Germinal center (tissue), 1 donor: ENCODE measurements at regions not wholly inside any gene's neighbourhood (a gene's known extent, or its start where the extent isn't known, plus 50 kb on each side); places are given as distances from the start of the nearest gene placed in this dataset.
"Not testable (repeated sequence)": the region's sequence is repeated elsewhere in the genome, so short reads cannot be mapped to it uniquely, and the experiment has no call there.

ENCODE experiments used
- DNase-seq: peaks from one replicate; pipeline ENCODE4 v3.0.0; 2012; ENCODE audit warnings: mixed read lengths, low spot score

DNA sequence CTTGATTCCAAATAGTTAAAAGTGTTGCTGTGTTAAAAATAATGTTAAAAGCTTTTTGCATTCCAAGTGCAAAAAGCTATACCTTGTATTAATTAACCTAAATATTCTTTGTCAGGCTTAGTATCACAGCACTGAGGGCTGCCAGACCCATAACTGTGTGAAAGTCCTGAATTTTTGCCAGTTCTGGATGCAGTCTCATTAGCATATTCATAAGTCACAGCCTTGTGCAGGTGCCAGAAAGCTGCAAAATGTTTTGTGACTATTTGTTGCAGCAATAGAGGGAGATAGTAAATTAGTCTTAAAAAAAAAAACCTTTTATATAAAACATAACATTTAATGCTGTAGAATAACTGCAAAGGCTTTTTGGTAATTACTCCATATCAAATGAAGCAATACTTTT is 56.6 kb downstream of the SLITRK1 start:
- no peak for DNase-seq

GRCh38 chr13:83824560-83824959 is 57.7 kb downstream of the SLITRK1 start:
- DNase-seq, result no peak

DNA sequence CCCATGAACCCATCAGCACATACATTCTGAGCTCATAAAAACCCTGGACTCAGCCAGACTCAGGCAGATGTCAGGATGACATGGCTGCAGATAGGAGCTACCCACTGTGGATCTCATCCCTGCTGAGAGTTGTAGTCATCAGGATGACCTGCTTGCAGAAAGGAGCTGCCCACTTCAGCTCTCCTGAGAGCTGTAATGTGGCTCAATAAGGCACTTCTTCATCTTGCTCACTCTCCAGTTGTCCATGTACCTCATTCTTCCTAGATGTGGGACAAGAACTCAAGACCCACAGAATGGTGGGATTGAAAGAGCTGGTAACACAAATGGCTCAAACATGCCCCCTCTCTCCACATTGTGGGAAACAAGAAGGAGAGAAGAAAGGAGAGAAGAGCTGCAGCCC is 58.2 kb downstream of the SLITRK1 start:
- no peak for DNase-seq

DNA sequence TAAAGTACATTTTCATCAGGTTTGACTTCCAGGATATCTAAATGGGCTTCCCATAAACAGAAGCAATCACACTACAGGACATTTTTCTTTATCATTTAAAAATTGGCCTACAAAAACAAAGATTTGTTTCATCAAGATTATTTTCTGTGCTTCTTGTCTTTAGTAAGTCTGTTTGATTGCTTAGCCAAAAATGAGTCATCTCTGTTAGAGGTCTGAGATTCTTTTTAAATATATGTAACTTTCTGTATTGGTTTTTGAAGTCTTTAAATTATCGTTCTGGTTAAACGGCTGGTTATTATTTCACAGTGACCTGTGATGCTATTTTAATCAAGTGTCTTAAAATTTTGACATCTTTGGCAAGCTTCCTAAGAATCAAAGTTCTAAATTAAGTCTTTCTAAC is 62.7 kb downstream of the SLITRK1 start:
- DNase-seq, result no peak

DNA sequence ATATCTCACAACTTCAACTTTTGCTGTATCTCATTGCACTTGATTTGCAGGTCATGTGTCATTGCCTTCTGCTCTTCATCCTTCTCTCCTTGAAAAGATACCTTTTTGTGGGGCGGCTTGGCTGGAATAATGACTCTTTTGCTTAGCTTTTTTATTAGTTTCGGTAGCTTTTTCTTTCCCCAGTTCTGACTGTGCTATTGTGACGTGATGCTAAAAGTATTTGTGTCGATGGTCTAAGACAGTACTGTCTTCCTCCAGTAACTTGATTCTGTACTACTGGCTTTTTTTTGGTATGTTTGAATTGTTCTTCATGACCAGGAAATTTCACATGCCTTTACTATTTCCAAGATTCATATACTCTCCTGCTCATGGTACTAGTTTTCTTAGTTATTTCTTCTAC is 63.1 kb downstream of the SLITRK1 start:
- no peak for DNase-seq

DNA sequence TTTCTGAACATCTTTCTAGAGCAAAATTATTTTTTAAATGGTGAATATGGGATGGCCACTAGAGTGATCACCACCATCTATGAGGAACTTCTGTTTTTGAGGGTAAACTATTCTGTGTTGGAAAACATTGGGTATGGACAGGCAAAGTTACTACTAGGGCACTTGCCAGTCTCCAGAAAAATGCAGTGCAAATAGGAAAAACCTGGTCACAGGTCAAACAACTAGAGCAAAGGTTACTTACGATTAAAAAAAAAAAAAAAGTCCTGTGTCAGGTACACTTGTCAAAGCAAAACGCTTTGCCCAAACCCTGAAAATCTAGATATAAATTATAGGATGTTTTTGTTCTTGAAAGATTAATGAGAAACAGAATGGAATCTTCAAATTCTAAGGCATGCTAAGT is 66.2 kb downstream of the SLITRK1 start:
- DNase-seq, result no peak

- DNase-seq, result no peak
These were observed 66.7 kb downstream of the SLITRK1 start for GRCh38 chr13:83815598-83815997.

GRCh38 chr13:83810136-83810535 is 72.1 kb downstream of the SLITRK1 start:
- no peak for DNase-seq

GRCh38 chr13:83804356-83804962 is 77.8 kb downstream of the SLITRK1 start:
- no peak for DNase-seq

- DNase-seq, result no peak
These were observed 83.5 kb downstream of the SLITRK1 start for GRCh38 chr13:83798731-83799130.

- DNase-seq, result no peak
These were observed 85.9 kb downstream of the SLITRK1 start for GRCh38 chr13:83796364-83796763.

DNA sequence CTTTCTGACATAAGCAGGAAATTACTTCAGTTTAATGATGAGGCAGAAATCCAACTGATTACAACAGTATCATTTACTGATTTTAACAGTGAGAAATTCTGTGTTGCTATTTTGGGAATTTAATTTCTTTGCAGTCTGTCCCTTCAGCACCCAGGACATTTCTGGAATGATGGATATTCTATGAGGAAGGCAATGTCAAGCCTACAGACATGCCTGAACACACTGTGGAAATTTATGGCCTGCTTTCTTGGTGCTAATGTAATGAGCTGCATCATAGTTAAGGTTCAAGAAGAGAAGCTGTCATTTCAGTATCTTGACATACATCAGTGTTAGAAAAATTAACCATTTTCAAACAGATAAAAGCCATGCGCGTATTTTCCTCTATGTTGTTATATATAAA is 87.7 kb downstream of the SLITRK1 start:
- no peak for DNase-seq

- DNase-seq, result no peak
These were observed 102.0 kb downstream of the SLITRK1 start for GRCh38 chr13:83780227-83780626.

- no peak for DNase-seq
These were observed 108.3 kb downstream of the SLITRK1 start for GRCh38 chr13:83773961-83774360.

DNA sequence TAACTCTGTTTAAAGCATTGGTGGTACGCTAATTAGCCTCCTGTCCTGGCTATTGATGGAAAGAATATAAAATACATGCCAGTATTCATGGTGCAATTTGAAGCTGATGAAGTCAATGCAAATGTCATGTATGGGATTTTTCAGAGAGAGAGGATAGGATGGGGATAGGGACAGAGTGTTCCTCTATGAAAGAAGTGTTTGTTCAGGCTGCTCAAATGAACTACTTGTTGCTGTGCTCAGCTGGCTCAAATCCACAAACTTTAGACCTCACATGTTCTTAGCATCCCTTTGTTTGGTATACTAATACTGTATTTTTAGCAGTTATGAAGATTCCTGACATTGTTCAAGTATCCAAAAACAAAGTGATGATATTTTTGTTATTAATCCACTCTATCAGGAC is 116.5 kb downstream of the SLITRK1 start:
- DNase-seq, result no peak

GRCh38 chr13:83761631-83762030 is 120.6 kb downstream of the SLITRK1 start:
- no peak for DNase-seq

DNA sequence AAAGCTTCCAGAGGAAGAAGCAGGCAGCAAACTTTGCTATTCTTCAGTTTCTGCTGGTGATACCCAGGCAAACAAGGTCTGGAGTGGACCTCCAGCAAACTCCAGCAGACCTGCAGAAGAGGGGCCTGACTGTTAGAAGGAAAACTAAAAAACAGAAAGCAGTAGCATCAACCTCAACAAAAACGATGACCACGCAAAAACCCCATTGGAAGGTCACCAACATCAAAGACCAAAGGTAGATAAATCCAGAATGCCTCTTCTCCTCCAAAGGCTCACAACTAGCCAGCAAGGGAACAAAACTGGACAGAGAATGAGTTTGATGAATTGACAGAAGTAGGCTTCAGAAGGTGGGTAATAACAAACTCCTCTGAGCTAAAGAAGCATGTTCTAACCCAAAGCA is 127.1 kb downstream of the SLITRK1 start:
- DNase-seq, result not testable (repeated sequence)

DNA sequence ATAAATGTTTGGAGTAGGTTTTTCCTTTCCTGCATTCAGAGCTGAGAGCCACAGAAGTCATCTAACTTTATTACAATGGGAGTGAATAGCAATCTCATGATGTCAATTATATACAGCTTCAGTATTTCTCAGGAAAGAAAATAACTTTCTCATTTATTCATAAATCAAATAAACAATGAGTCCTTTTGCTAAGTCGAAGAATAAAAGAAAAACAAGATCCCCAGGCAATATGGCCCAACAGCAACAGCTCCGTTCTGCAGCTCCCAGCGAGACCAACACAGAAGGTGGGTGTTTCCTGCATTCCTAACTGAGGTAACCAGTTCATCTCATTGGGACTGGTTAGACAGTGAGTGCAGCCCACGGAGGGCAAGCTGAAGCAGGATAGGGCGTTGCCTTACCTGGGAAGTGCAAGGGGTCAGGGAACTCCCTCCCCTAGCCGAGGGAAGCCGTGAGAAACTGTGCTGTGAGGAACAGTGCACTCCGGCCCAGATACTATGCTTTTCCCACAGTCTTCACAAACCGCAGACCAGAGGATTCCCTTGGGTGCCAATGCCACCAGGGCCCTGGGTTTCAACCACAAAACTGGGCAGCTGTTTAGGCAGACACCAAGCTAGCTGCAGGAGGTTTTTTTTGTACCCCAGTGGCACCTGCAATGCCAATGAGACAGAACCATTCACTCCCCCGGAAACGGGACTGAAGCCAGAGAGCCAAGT is 128.2 kb downstream of the SLITRK1 start:
- DNase-seq, result no peak

GRCh38 chr13:83752141-83752540 is 130.1 kb downstream of the SLITRK1 start:
- DNase-seq, result no peak

DNA sequence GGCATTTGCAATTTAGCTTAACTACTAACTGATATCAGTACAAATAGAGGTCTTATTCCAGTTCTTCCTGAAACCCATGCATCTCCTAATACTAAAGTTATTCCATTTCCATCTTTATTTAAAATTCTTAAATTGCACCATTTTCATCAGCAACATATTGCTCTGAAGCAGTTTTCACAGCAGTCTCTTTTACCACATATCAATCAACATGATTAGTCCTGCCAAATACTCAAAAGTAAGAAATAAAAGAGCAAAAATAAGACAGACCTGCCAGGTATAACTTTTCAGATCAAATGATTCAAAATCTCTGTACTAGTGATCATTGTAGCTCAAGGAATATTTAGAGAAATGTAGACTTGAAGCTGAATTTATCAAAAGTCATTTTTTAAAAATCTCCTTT is 141.7 kb downstream of the SLITRK1 start:
- no peak for DNase-seq

GRCh38 chr13:83738407-83738806 is 143.9 kb downstream of the SLITRK1 start:
- no peak for DNase-seq

DNA sequence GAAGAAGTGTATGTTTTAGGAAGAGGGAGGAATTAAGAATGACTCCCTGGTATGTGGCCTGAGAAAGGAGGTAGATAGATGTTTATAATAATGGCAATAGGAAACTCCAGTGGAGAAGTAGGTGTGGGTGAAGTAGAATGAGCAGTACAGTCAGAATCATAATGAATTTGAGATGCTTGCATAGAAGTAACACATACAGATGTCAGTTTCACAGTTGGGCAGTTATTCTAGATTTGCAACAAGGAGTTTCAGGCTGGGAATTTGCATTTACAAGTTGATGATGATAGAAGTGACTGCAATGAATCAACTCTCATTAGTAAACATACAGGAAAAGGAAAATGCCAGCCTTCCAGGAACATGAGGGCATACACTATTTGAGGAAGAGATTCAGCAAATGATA is 149.0 kb downstream of the SLITRK1 start:
- DNase-seq, result no peak

DNA sequence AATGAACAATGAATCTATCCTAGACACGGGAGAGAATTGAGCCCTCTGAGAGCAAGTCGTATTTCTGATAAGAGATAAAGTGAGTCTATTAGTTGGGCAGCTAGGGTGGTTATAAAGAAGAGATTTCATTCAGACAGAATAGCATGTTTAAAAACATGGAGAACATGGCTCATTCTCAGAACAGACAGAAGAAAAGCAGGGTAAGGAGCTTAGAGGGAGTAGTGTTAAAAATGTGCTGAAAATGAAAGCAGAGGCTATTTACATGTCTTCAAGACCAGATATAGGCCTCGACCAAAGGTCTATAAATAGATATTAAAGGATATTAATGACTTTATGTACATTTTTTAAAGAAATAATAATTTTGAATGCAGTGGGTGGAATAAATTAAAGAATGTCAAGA is 149.5 kb downstream of the SLITRK1 start:
- DNase-seq, result no peak

DNA sequence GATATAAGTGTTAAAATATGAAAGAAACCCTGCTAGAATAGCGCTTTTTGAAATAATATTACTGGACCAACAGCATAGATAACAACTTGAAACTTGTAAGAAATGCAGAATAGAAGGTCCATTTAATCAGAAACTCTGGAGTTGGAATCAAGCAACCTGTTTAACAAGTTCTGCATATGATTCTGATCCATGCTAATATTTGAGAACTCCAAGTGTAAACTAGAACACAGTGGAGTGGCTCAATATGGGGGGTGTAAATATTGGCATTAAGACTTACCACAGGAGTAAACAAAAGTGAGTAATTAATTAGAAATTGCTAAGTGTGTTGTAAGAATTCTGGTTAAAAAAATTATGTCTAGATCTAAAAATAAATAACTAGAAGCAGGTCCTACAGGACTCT is 151.2 kb downstream of the SLITRK1 start:
- no peak for DNase-seq
